ENCODE measurements at regions not wholly inside any gene's neighbourhood (a gene's known extent, or its start where the extent isn't known, plus 50 kb on each side); places are given as distances from the start of the nearest gene placed in this dataset.

- TF ChIP-seq CTCF (IDR thresholded peaks at IDR 0.05) (no peak), POLR2A (IDR thresholded peaks at IDR 0.05) (no peak)
These were observed 54.2 kb upstream of the TAB2 start for GRCh38 chr6:149263321-149263720.
